HCT116 (cell line): ENCODE measurements at regions not wholly inside any gene's neighbourhood (a gene's known extent, or its start where the extent isn't known, plus 50 kb on each side); places are given as distances from the start of the nearest gene placed in this dataset.

Source experiments
- ATAC-seq: fragments of 200-7000 bp; cut with Tn5 transposase; 2 replicates; pipeline ENCODE4 v1.9.1; 2020; ENCODE audit warnings: mild to moderate bottlenecking, moderate library complexity
- BruUV-seq: library from RNA; stranded (reverse); fragments of 400-500 nt; replicated peaks from 2 replicates; lab custom pipeline; 2021; lab: Mats Ljungman, UMichigan
- CTCF ChIA-PET: fragments of 300-600 bp; sonication (Branson Sonifier 250); formaldehyde crosslinking; loops from one replicate; lab custom pipeline; 2021; ENCODE audit warnings: antibody characterized with exemption; lab: Charles Lee
- POLR2A ChIA-PET: fragments of 300-600, 350-600 bp; sonication (Branson Sonifier 250); formaldehyde crosslinking; loops from one replicate; lab custom pipeline; 2021; ENCODE audit warnings: antibody characterized with exemption; lab: Charles Lee
- RAD21 ChIA-PET, 2 experiments: fragments of 300-600 bp; sonication (Branson Sonifier 250); formaldehyde crosslinking; loops; one replicate each; lab custom pipeline; 2023; ENCODE audit warnings: low total read pairs in 2 of 2; ENCODE audit not compliant: uncharacterized antibody in 2 of 2, unreplicated experiment in 2 of 2, low non-redundant PET in 1 of 2; lab: Charles Lee
- DNase-seq: peaks from one replicate; pipeline ENCODE4 v3.0.0-alpha.2; 2010; ENCODE audit warnings: low read depth, low spot score
- H2AFZ ChIP-seq: fragments of 200-600 bp; shearing (Covaris generic), sonication (generic); 2 replicates; pipeline ENCODE4 v1.6.1; 2017; ENCODE audit warnings: low read depth, mixed run types, mixed read lengths, antibody characterized with exemption, low read length; ENCODE audit not compliant: poor library complexity, severe bottlenecking
- H3K27ac ChIP-seq: 2 replicates; pipeline ENCODE4 v1.5.1; 2012; ENCODE audit warnings: low read depth, low read length
- H3K27me3 ChIP-seq: fragments of 200-600 bp; sonication (generic); 2 replicates; pipeline ENCODE4 v1.6.1; 2016; ENCODE audit warnings: mixed run types, low read length, mixed read lengths; ENCODE audit not compliant: insufficient read depth
- H3K36me3 ChIP-seq, 2 experiments: fragments of 200-500 bp in 1 of 2; fragments of 200-600 bp in 1 of 2; sonication (Bioruptor generic) in 1 of 2; sonication (generic) in 1 of 2; 2 replicates each; pipeline versions ENCODE4 v1.5.1 to v1.6.1; 2014 to 2016; ENCODE audit warnings: low read length in 2 of 2, inconsistent platforms in 1 of 2, mixed read lengths in 1 of 2, mixed run types in 1 of 2; ENCODE audit not compliant: insufficient read depth in 2 of 2, control insufficient read depth in 1 of 2
- H3K4me1 ChIP-seq, 2 experiments: fragments of 200-600 bp in 1 of 2; sonication (generic) in 1 of 2; 2 replicates each; pipeline versions ENCODE4 v1.5.1 to v1.6.1; 2012 to 2017; ENCODE audit warnings: low read length in 2 of 2, inconsistent platforms in 1 of 2, mild to moderate bottlenecking in 1 of 2, mixed read lengths in 1 of 2, mixed run types in 1 of 2, moderate library complexity in 1 of 2; ENCODE audit not compliant: insufficient read depth in 2 of 2, control insufficient read depth in 1 of 2
- H3K4me2 ChIP-seq: fragments of 200-600 bp; sonication (generic); 2 replicates; pipeline ENCODE4 v1.6.1; 2017; ENCODE audit warnings: mixed run types, low read length, mixed read lengths
- H3K4me3 ChIP-seq, 2 experiments: fragments of 200-600 bp in 1 of 2; sonication (generic) in 1 of 2; replicated peaks in 1 of 2; 2 replicates each; pipeline ENCODE4 v1.5.1; 2011 to 2016; ENCODE audit warnings: low read length in 2 of 2, control low read depth in 1 of 2, low read depth in 1 of 2, mild to moderate bottlenecking in 1 of 2, mixed read lengths in 1 of 2, mixed run types in 1 of 2
- H3K79me2 ChIP-seq: fragments of 200-600 bp; sonication (generic); 2 replicates; pipeline ENCODE4 v1.6.1; 2017; ENCODE audit warnings: mild to moderate bottlenecking, mixed run types, low read length, moderate library complexity, mixed read lengths; ENCODE audit not compliant: insufficient read depth
- H3K9ac ChIP-seq: fragments of 200-600 bp; sonication (generic); 2 replicates; pipeline ENCODE4 v1.6.1; 2016; ENCODE audit warnings: low read length, mixed read lengths
- H3K9me2 ChIP-seq: fragments of 200-600 bp; sonication (generic), shearing (Covaris generic); 2 replicates; pipeline ENCODE4 v1.6.1; 2017; ENCODE audit warnings: mixed run types, mild to moderate bottlenecking, moderate library complexity; ENCODE audit not compliant: insufficient read depth
- H3K9me3 ChIP-seq, 2 experiments: fragments of 200-500 bp in 1 of 2; fragments of 200-600 bp in 1 of 2; sonication (Bioruptor generic) in 1 of 2; sonication (generic) in 1 of 2; 2 replicates each; pipeline ENCODE4 v1.6.1; 2014 to 2017; ENCODE audit warnings: low read length in 2 of 2, mixed read lengths in 2 of 2, inconsistent platforms in 1 of 2, low read depth in 1 of 2, mild to moderate bottlenecking in 1 of 2, mixed run types in 1 of 2, moderate library complexity in 1 of 2; ENCODE audit not compliant: control insufficient read depth in 1 of 2, insufficient read depth in 1 of 2
- H4K20me1 ChIP-seq: fragments of 200-600 bp; sonication (generic), shearing (Covaris generic); 2 replicates; pipeline ENCODE4 v1.6.1; 2017; ENCODE audit warnings: mixed run types, mild to moderate bottlenecking, moderate library complexity; ENCODE audit not compliant: insufficient read depth
- CBX3 ChIP-seq: IDR thresholded peaks from 2 replicates; pipeline ENCODE4 v1.6.1; 2012; ENCODE audit warnings: low read depth
- CEBPB ChIP-seq: IDR thresholded peaks from 2 replicates; pipeline ENCODE4 v1.6.1; 2012; ENCODE audit warnings: low read depth
- EZH2phosphoT487 ChIP-seq: fragments of 200-600 bp; IDR thresholded peaks from 2 replicates; pipeline ENCODE4 v1.6.1; 2018; ENCODE audit warnings: antibody characterized with exemption, borderline replicate concordance
- FOSL1 ChIP-seq: IDR thresholded peaks from 2 replicates; pipeline ENCODE4 v1.6.1; 2012; ENCODE audit warnings: low read depth
- JUND ChIP-seq: IDR thresholded peaks from 2 replicates; pipeline ENCODE4 v1.6.1; 2012
- MAX ChIP-seq: IDR thresholded peaks from 2 replicates; pipeline ENCODE4 v1.6.1; 2012
- POLR2A ChIP-seq: IDR thresholded peaks from 2 replicates; pipeline ENCODE4 v1.7.0; 2011; ENCODE audit warnings: borderline replicate concordance; ENCODE audit not compliant: insufficient read depth, insufficient read length; ENCODE audit errors: extremely low read depth
- POLR2AphosphoS5 ChIP-seq: IDR thresholded peaks from 2 replicates; pipeline ENCODE4 v1.6.1; 2011; ENCODE audit warnings: mild to moderate bottlenecking, low read depth, low read length, moderate library complexity
- SIN3A ChIP-seq: IDR thresholded peaks from 2 replicates; pipeline ENCODE4 v1.6.1; 2012; ENCODE audit warnings: low read depth
- ZBTB33 ChIP-seq: IDR thresholded peaks from 2 replicates; pipeline ENCODE4 v1.6.1; 2011; ENCODE audit warnings: mild to moderate bottlenecking, low read length, moderate library complexity; ENCODE audit not compliant: insufficient replicate concordance; ENCODE audit errors: extremely low read depth
- ZFX ChIP-seq: fragments of 450-650 bp; IDR thresholded peaks from 2 replicates; pipeline ENCODE4 v1.6.1; 2017
- ZNF274 ChIP-seq: fragments of 200-500 bp; sonication (Bioruptor generic); IDR thresholded peaks from 2 replicates; pipeline ENCODE4 v1.6.1; 2014; ENCODE audit warnings: mild to moderate bottlenecking, low read depth, low read length, inconsistent platforms
- intact Hi-C: fragments of 100-400 bp; cut with micrococcal nuclease; formaldehyde crosslinking; loops from 2 replicates; pipeline ENCODE4 v1.10.0; 2022
- TF ChIP-seq, protein P1 (sequence below): IDR thresholded peaks from 2 replicates; pipeline ENCODE4 v1.6.1; 2012
- TF ChIP-seq, protein P2 (sequence below): IDR thresholded peaks from 2 replicates; pipeline ENCODE4 v1.6.1; 2012; ENCODE audit warnings: low read depth
- TF ChIP-seq, protein P3 (sequence below), 3 experiments: fragments of 200-600 bp in 1 of 3; sonication (generic) in 1 of 3; IDR thresholded peaks in 2 of 3; conservative IDR thresholded peaks in 1 of 3; 2 replicates each; pipeline ENCODE4 v1.5.1; 2012 to 2017; ENCODE audit warnings: low read depth in 2 of 3, low read length in 2 of 3, antibody characterized with exemption in 1 of 3, borderline replicate concordance in 1 of 3, control low read depth in 1 of 3, mild to moderate bottlenecking in 1 of 3, mixed read lengths in 1 of 3, mixed run types in 1 of 3, moderate library complexity in 1 of 3; ENCODE audit not compliant: insufficient read depth in 1 of 3

GRCh38 chr3:74217467-74217866 lies 397.0 kb downstream of the CNTN3 start:
- ChIA-PET RAD21 (no interaction called here), CTCF (no interaction called here), POLR2A (no interaction called here)
- Histone ChIP-seq H3K9me3 (peaks cover 4 to 26% of the 10 kb centered on the region in 2 experiments; a peak in 3 of 4 replicates), H3K27me3 (no peaks in the 10 kb centered on the region), H4K20me1 (no peaks in the 10 kb centered on the region), H3K4me1 (no peaks in the 10 kb centered on the region), H3K4me3 (no peak overlapping the region), H2AFZ (no peak overlapping the region), H3K4me2 (no peak overlapping the region), H3K79me2 (no peaks in the 10 kb centered on the region), H3K36me3 (no peaks in the 10 kb centered on the region), H3K9ac (no peak overlapping the region), H3K9me2 (no peaks in the 10 kb centered on the region), H3K27ac (no peak overlapping the region)
- ATAC-seq = no peak
- no peak for DNase-seq
- intact Hi-C loops = no loop called here
- BruUV-seq = no TSS peak
- TF ChIP-seq ZFX (no peak), CBX3 (no peak), POLR2A (no peak), POLR2AphosphoS5 (no peak), SIN3A (no peak), ZBTB33 (no peak), MAX (no peak), EZH2phosphoT487 (no peak), ZNF274 (no peak), FOSL1 (no peak), CEBPB (no peak), JUND (no peak)
- TF ChIP-seq, protein P1, sequence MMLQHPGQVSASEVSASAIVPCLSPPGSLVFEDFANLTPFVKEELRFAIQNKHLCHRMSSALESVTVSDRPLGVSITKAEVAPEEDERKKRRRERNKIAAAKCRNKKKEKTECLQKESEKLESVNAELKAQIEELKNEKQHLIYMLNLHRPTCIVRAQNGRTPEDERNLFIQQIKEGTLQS = no peak
- TF ChIP-seq, protein P2, sequence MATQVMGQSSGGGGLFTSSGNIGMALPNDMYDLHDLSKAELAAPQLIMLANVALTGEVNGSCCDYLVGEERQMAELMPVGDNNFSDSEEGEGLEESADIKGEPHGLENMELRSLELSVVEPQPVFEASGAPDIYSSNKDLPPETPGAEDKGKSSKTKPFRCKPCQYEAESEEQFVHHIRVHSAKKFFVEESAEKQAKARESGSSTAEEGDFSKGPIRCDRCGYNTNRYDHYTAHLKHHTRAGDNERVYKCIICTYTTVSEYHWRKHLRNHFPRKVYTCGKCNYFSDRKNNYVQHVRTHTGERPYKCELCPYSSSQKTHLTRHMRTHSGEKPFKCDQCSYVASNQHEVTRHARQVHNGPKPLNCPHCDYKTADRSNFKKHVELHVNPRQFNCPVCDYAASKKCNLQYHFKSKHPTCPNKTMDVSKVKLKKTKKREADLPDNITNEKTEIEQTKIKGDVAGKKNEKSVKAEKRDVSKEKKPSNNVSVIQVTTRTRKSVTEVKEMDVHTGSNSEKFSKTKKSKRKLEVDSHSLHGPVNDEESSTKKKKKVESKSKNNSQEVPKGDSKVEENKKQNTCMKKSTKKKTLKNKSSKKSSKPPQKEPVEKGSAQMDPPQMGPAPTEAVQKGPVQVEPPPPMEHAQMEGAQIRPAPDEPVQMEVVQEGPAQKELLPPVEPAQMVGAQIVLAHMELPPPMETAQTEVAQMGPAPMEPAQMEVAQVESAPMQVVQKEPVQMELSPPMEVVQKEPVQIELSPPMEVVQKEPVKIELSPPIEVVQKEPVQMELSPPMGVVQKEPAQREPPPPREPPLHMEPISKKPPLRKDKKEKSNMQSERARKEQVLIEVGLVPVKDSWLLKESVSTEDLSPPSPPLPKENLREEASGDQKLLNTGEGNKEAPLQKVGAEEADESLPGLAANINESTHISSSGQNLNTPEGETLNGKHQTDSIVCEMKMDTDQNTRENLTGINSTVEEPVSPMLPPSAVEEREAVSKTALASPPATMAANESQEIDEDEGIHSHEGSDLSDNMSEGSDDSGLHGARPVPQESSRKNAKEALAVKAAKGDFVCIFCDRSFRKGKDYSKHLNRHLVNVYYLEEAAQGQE = no peak
- TF ChIP-seq, protein P3, sequence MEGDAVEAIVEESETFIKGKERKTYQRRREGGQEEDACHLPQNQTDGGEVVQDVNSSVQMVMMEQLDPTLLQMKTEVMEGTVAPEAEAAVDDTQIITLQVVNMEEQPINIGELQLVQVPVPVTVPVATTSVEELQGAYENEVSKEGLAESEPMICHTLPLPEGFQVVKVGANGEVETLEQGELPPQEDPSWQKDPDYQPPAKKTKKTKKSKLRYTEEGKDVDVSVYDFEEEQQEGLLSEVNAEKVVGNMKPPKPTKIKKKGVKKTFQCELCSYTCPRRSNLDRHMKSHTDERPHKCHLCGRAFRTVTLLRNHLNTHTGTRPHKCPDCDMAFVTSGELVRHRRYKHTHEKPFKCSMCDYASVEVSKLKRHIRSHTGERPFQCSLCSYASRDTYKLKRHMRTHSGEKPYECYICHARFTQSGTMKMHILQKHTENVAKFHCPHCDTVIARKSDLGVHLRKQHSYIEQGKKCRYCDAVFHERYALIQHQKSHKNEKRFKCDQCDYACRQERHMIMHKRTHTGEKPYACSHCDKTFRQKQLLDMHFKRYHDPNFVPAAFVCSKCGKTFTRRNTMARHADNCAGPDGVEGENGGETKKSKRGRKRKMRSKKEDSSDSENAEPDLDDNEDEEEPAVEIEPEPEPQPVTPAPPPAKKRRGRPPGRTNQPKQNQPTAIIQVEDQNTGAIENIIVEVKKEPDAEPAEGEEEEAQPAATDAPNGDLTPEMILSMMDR (IDR thresholded peaks at IDR 0.05 in 2 of 3, conservative IDR thresholded peaks at IDR 0.05 in 1 of 3; ENCODE audit: borderline replicate concordance in 1 of 3, insufficient read depth in 1 of 3, low read depth in 2 of 3, low read length in 2 of 3) = no peak
